ENCODE measurements at regions not wholly inside any gene's neighbourhood (a gene's known extent, or its start where the extent isn't known, plus 50 kb on each side); places are given as distances from the start of the nearest gene placed in this dataset.
"Not testable (repeated sequence)": the region's sequence is repeated elsewhere in the genome, so short reads cannot be mapped to it uniquely, and the experiment has no call there.

DNA sequence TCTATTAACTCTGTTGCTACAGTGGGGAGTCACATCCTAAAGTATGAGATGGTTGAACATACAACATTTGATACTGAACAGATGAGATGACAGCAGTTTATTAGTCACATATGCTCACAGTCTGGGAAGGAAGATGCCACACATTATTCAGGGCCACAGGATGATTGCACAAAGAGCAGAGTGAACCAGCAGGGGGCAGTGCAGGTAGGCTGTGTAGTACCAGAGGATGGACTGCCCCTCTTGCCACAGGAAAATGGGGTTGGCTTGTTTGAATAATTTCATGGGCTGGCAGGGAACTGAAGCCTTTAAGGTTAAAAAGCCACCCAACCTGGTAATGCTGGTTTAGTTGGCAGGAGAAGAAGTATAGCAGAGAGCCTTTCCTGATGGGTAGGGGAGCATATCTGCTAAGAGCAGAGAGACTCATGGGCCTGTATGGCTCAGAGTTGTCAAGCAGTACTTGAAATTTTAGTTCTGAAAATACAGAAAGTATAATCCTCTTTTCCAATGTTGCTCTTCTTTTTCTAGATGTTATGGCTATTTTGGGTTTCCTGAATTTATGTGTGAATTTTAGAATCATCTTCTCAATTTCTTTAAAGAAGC is 180.4 kb upstream of the B3GAT1 start:
- Histone ChIP-seq H3K36me3 (no peaks in the 10 kb centered on the region), H3K4me1 (replicated peaks) (no peaks in the 10 kb centered on the region), H3K4me3 (no peak overlapping the region), H3K9me3 (no peaks in the 10 kb centered on the region), H3K27me3 (replicated peaks; ENCODE audit: insufficient read depth) (no peaks in the 10 kb centered on the region), H3K27ac (no peak overlapping the region)
- no peak for TF ChIP-seq POLR2A (IDR thresholded peaks at IDR 0.05)
- TF ChIP-seq, protein P1, sequence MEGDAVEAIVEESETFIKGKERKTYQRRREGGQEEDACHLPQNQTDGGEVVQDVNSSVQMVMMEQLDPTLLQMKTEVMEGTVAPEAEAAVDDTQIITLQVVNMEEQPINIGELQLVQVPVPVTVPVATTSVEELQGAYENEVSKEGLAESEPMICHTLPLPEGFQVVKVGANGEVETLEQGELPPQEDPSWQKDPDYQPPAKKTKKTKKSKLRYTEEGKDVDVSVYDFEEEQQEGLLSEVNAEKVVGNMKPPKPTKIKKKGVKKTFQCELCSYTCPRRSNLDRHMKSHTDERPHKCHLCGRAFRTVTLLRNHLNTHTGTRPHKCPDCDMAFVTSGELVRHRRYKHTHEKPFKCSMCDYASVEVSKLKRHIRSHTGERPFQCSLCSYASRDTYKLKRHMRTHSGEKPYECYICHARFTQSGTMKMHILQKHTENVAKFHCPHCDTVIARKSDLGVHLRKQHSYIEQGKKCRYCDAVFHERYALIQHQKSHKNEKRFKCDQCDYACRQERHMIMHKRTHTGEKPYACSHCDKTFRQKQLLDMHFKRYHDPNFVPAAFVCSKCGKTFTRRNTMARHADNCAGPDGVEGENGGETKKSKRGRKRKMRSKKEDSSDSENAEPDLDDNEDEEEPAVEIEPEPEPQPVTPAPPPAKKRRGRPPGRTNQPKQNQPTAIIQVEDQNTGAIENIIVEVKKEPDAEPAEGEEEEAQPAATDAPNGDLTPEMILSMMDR (IDR thresholded peaks at IDR 0.05), result peak in 3 of 4 experiments; percentile 11 to 54 (median 31)
- DNase-seq (ENCODE audit: low spot score), result peak; percentile 40
- intact Hi-C loops (cut with DNase I), result no loop called here

DNA sequence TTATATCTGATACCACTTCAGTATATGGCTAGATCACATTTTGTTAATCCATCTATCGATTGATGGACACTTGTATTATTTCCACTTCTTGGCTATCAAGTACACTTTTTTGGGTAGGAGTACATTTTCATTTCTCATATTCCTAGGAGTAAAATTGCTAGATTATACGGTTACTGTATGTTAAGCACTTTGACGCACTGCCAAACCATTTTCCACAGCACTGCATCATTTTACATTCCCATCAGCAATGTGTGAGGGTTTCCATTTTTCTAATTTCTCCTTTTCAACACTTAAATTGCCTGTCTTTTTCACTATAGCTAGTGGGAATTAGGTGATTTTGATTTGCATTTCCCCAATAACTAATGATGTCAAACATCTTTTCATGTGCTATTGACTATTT is 179.3 kb upstream of the B3GAT1 start:
- intact Hi-C loops (cut with DNase I), result no loop called here
- DNase-seq (ENCODE audit: low spot score), result no peak
- Histone ChIP-seq H3K4me1 (replicated peaks) (no peaks in the 10 kb centered on the region), H3K27me3 (replicated peaks; ENCODE audit: insufficient read depth) (no peaks in the 10 kb centered on the region), H3K27ac (no peak overlapping the region), H3K36me3 (no peaks in the 10 kb centered on the region), H3K9me3 (no peaks in the 10 kb centered on the region), H3K4me3 (no peak overlapping the region)
- TF ChIP-seq POLR2A (IDR thresholded peaks at IDR 0.05), result no peak
- TF ChIP-seq, protein P1 (IDR thresholded peaks at IDR 0.05), result no peak
- TF ChIP-seq POLR2AphosphoS5 (IDR thresholded peaks at IDR 0.05), result no peak
- 89% methylated on average over 3 of the region's 3 CpGs for WGBS

DNA sequence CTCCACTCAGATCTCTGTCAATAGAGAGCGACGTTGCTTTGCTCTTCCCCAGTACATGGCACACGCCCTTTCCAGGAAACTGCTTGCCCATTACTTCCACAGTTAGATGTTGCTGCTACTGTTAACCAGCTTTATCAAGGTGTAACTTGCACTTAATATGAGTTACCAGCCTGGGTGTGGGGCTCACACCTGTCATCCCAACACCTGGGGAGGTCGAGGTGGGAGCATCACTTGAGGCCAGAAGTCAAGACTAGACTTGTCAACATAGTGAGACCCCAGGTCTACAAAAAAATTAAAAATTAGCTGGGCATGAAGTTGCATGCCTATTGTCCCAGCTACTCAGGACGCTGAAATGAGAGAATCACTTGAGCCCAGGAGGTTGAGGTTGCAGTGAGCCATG is 177.1 kb upstream of the B3GAT1 start:
- no peaks in the 10 kb centered on the region for H3K4me1 ChIP-seq (replicated peaks)
- no peaks in the 10 kb centered on the region for H3K36me3 ChIP-seq
- H3K27ac ChIP-seq, result no peak overlapping the region
- no peaks in the 10 kb centered on the region for H3K27me3 ChIP-seq (replicated peaks; ENCODE audit: insufficient read depth)
- no peak overlapping the region for H3K4me3 ChIP-seq
- 38% methylated on average over 5 of the region's 5 CpGs for WGBS
- intact Hi-C loops (cut with DNase I), result no loop called here
- H3K9me3 ChIP-seq, result no peaks in the 10 kb centered on the region
- no peak for DNase-seq (ENCODE audit: low spot score)
- TF ChIP-seq POLR2AphosphoS5 (IDR thresholded peaks at IDR 0.05) (no peak), POLR2A (IDR thresholded peaks at IDR 0.05) (no peak)
- TF ChIP-seq, protein P1 (IDR thresholded peaks at IDR 0.05), result no peak

DNA sequence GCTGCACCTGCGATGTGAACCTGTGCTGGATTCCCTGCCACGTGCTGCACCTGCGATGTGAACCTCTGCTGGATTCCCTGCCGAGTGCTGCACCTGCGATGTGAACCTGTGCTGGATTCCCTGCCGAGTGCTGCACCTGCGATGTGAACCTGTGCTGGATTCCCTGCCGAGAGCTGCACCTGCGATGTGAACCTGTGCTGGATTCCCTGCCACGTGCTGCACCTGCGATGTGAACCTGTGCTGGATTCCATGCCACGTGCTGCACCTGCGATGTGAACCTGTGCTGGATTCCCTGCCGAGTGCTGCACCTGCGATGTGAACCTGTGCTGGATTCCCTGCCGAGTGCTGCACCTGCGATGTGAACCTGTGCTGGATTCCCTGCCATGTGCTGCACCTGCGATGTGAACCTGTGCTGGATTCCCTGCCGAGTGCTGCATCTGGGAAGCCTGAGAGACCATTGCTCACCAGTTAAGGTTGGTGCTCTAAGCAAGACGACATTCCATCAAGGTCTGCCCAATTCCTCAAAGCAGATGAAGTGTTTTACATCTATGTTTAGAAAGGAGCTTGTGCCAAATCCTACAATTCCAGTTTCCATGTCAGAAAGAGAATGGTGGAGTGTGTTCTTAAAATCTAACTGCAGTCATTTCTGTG is 176.5 kb upstream of the B3GAT1 start:
- H3K36me3 ChIP-seq; H3K27me3 ChIP-seq (replicated peaks; ENCODE audit: insufficient read depth); H3K4me1 ChIP-seq (replicated peaks); intact Hi-C loops (cut with DNase I); H3K9me3 ChIP-seq; DNase-seq (ENCODE audit: low spot score); H3K27ac ChIP-seq; H3K4me3 ChIP-seq: not testable (repeated sequence)
- WGBS, result 77% methylated on average over 20 of the region's 20 CpGs

DNA sequence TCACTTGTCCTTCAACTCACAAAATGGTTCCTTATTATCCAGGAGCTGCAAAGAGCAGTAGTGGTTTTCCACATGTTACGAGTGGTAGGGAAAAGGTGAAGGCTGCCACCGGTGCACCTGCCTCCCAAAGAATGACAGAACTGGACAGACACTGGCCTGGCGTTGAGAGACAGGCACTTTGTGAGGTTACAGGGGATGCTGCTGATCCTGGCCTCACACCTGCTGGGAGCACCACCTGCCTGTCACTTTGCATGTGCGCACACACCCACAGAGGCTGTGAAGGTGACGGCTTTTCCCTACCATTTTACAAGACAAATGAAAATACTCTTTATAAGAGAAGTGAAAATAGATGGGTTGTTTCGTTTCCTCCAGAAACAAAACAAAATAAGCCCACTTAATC is 175.3 kb upstream of the B3GAT1 start:
- Histone ChIP-seq H3K4me3 (no peak overlapping the region), H3K36me3 (no peaks in the 10 kb centered on the region), H3K27me3 (replicated peaks; ENCODE audit: insufficient read depth) (no peaks in the 10 kb centered on the region), H3K9me3 (no peaks in the 10 kb centered on the region), H3K4me1 (replicated peaks) (no peaks in the 10 kb centered on the region), H3K27ac (no peak overlapping the region)
- DNase-seq (ENCODE audit: low spot score), result no peak
- TF ChIP-seq POLR2AphosphoS5 (IDR thresholded peaks at IDR 0.05), result no peak
- TF ChIP-seq POLR2A (IDR thresholded peaks at IDR 0.05), result no peak
- TF ChIP-seq, protein P1 (IDR thresholded peaks at IDR 0.05), result no peak
- intact Hi-C loops (cut with DNase I), result no loop called here
- WGBS, result 64% methylated on average over 6 of the region's 6 CpGs

Measured in prostate gland (tissue), 2 donors.